ENCODE measurements at regions not wholly inside any gene's neighbourhood (a gene's known extent, or its start where the extent isn't known, plus 50 kb on each side); places are given as distances from the start of the nearest gene placed in this dataset.
A peak's percentile ranks its signal among the peaks of the same experiment; 100 is the strongest.

DNA sequence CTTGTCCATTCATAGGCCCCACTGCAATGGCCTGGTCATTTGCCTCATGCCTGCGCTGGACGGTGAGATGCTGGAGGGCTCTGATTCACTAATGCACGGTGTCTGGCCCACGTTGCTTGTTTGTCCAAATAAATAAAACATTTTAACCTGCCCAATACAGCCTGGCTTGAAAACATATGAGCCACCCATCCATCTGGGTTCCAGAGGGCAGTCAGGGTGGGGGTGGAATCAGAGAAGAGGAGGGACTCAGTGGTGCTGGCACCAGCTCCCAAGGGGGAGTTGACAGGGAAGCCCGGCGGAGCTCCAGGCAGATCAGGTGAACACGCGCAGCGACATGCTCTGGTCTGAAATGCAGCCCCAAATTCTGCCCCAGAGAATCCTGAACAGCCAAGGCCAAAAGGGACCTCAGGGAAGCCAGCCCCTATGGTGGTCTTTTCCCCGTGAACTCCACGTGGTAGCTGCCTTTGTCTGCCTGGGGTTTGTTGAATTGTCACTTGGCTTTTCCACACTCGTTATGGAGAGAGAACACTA is 265.2 kb downstream of the UACA start:
- Mint-ChIP-seq H3K4me3 (no peak overlapping the region), H3K4me1 (ENCODE audit: unreplicated experiment) (peaks cover 54% of the 10 kb centered on the region), H3K9me3 (no peaks in the 10 kb centered on the region), H3K27ac (no peak overlapping the region), H3K27me3 (peaks cover 3% of the 10 kb centered on the region), H3K36me3 (no peaks in the 10 kb centered on the region)
- TF ChIP-seq, protein P1, sequence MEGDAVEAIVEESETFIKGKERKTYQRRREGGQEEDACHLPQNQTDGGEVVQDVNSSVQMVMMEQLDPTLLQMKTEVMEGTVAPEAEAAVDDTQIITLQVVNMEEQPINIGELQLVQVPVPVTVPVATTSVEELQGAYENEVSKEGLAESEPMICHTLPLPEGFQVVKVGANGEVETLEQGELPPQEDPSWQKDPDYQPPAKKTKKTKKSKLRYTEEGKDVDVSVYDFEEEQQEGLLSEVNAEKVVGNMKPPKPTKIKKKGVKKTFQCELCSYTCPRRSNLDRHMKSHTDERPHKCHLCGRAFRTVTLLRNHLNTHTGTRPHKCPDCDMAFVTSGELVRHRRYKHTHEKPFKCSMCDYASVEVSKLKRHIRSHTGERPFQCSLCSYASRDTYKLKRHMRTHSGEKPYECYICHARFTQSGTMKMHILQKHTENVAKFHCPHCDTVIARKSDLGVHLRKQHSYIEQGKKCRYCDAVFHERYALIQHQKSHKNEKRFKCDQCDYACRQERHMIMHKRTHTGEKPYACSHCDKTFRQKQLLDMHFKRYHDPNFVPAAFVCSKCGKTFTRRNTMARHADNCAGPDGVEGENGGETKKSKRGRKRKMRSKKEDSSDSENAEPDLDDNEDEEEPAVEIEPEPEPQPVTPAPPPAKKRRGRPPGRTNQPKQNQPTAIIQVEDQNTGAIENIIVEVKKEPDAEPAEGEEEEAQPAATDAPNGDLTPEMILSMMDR (conservative IDR thresholded peaks at IDR 0.05), result no peak
- DNase-seq (ENCODE audit: extremely low spot score, unreplicated experiment), result no peak

DNA sequence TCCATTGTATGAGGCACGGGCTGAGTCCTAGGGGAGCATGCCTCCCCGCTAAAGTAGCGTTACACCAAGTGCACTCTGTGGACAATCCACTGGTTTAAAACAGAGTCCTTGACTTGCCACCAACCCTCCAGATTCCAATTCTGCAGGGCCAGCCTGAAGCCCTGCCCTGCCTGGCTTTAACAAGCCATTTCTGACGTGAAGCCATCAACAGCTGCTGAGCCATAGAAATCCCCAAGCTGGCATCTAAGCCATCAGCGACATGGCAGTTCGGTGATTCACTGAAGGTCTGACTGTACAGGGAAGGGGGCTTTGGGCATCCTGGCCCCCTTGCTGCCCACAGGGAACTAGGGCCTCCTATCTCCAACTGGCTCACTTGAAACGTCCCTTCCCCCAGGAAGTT is 265.7 kb downstream of the UACA start:
- peaks cover 50% of the 10 kb centered on the region for H3K4me1 Mint-ChIP-seq (ENCODE audit: unreplicated experiment)
- TF ChIP-seq, protein P1 (conservative IDR thresholded peaks at IDR 0.05), result no peak
- no peaks in the 10 kb centered on the region for H3K9me3 Mint-ChIP-seq
- no peak overlapping the region for H3K4me3 Mint-ChIP-seq
- H3K27ac Mint-ChIP-seq, result no peak overlapping the region
- DNase-seq (ENCODE audit: extremely low spot score, unreplicated experiment), result no peak
- H3K36me3 Mint-ChIP-seq, result no peaks in the 10 kb centered on the region
- peaks cover 3% of the 10 kb centered on the region for H3K27me3 Mint-ChIP-seq

DNA sequence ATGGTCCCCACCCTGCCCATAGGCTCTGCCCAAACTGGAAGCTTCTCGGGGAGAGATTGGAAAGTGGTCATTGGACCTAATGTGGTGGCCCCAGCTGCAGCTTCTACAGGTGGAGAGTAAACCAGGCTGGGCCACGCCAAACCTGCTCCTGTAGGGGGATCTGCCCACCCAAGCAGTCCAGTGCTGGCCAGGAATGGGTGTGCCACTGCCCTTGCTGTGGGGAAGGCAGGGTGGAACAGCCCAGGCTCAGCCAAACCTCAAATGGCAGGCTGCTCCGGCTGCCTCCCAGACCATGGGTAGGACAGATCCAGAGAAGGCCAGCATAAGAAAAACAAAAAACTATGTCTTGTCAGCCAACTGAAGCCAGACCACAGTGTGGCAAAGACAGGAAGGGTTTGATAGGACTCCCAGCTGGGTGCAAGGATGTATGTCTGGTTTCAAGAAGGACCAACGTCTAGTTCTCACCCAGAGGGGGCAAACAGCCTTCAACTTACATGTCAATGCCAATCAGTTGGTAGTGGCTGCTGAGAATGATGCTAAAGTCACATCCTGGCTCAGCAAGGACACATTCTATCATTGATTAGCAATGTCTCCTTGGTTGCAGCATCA is 267.3 kb downstream of the UACA start:
- H3K9me3 Mint-ChIP-seq, result no peaks in the 10 kb centered on the region
- no peak overlapping the region for H3K4me3 Mint-ChIP-seq
- TF ChIP-seq, protein P1 (conservative IDR thresholded peaks at IDR 0.05), result no peak
- H3K36me3 Mint-ChIP-seq, result no peaks in the 10 kb centered on the region
- peaks cover 50% of the 10 kb centered on the region for H3K4me1 Mint-ChIP-seq (ENCODE audit: unreplicated experiment)
- DNase-seq (ENCODE audit: extremely low spot score, unreplicated experiment), result no peak
- H3K27me3 Mint-ChIP-seq, result no peaks in the 10 kb centered on the region
- peak overlapping the region; percentile 87 for H3K27ac Mint-ChIP-seq

- TF ChIP-seq, protein P1 (conservative IDR thresholded peaks at IDR 0.05), result no peak
- peaks cover 45% of the 10 kb centered on the region for H3K4me1 Mint-ChIP-seq (ENCODE audit: unreplicated experiment)
- peak overlapping the region; percentile 87 for H3K27ac Mint-ChIP-seq
- H3K9me3 Mint-ChIP-seq, result no peaks in the 10 kb centered on the region
- H3K27me3 Mint-ChIP-seq, result peaks cover 6% of the 10 kb centered on the region
- H3K36me3 Mint-ChIP-seq, result no peaks in the 10 kb centered on the region
- peak overlapping the region; percentile 34 for H3K4me3 Mint-ChIP-seq
- no peak for DNase-seq (ENCODE audit: extremely low spot score, unreplicated experiment)
These were observed 268.3 kb downstream of the UACA start for GRCh38 chr15:70494852-70495571.

- DNase-seq (ENCODE audit: extremely low spot score, unreplicated experiment), result no peak
- no peaks in the 10 kb centered on the region for H3K9me3 Mint-ChIP-seq
- H3K4me1 Mint-ChIP-seq (ENCODE audit: unreplicated experiment), result peaks cover 42% of the 10 kb centered on the region
- TF ChIP-seq, protein P1 (conservative IDR thresholded peaks at IDR 0.05), result no peak
- H3K27me3 Mint-ChIP-seq, result peaks cover 8% of the 10 kb centered on the region
- H3K36me3 Mint-ChIP-seq, result no peaks in the 10 kb centered on the region
- H3K4me3 Mint-ChIP-seq, result peak overlapping the region; percentile 34
- H3K27ac Mint-ChIP-seq, result peak overlapping the region; percentile 87
These were observed 268.9 kb downstream of the UACA start for GRCh38 chr15:70494517-70494851.
